OCI-LY7 (cell line): ENCODE measurements at regions not wholly inside any gene's neighbourhood (a gene's known extent, or its start where the extent isn't known, plus 50 kb on each side); places are given as distances from the start of the nearest gene placed in this dataset.

ENCODE experiments used
- BruUV-seq: library from RNA; stranded (reverse); fragments of 400-500 nt; replicated peaks from 2 replicates; lab custom pipeline; 2021; lab: Mats Ljungman, UMichigan
- CTCF ChIA-PET: fragments of 300-600 bp; sonication (Branson Sonifier 250); formaldehyde crosslinking; loops from one replicate; lab custom pipeline; 2022; ENCODE audit warnings: antibody characterized with exemption; ENCODE audit not compliant: unreplicated experiment; lab: Charles Lee
- POLR2A ChIA-PET: fragments of 300-600 bp; sonication (Branson Sonifier 250); formaldehyde crosslinking; loops from one replicate; lab custom pipeline; 2022; ENCODE audit warnings: antibody characterized with exemption; lab: Charles Lee
- DNase-seq: peaks from one replicate; pipeline ENCODE4 v3.0.0-alpha.2; 2015; ENCODE audit warnings: low spot score
- H2AFZ ChIP-seq: fragments of 200-600 bp; sonication (generic), shearing (Covaris generic); 2 replicates; pipeline ENCODE4 v1.6.1; 2014; ENCODE audit warnings: mild to moderate bottlenecking, antibody characterized with exemption, low read length, moderate library complexity
- H3K27ac ChIP-seq: fragments of 200-600 bp; sonication (generic); 2 replicates; pipeline ENCODE4 v1.5.1; 2014; ENCODE audit warnings: mixed run types, low read depth, mild to moderate bottlenecking, moderate library complexity, low read length, inconsistent platforms; ENCODE audit not compliant: poor library complexity, severe bottlenecking
- H3K36me3 ChIP-seq: fragments of 200-600 bp; sonication (generic); 2 replicates; pipeline ENCODE4 v1.6.1; 2014; ENCODE audit warnings: mild to moderate bottlenecking, antibody characterized with exemption, low read length, moderate library complexity, mixed read lengths; ENCODE audit not compliant: insufficient read depth
- H3K4me1 ChIP-seq: fragments of 200-600 bp; sonication (generic); 2 replicates; pipeline ENCODE4 v1.5.1; 2014; ENCODE audit warnings: mild to moderate bottlenecking, low read length; ENCODE audit not compliant: insufficient read depth, poor library complexity, severe bottlenecking
- H3K4me2 ChIP-seq: fragments of 200-600 bp; sonication (generic); 2 replicates; pipeline ENCODE4 v1.6.1; 2014; ENCODE audit warnings: mild to moderate bottlenecking, low read length
- H3K4me3 ChIP-seq: fragments of 200-600 bp; sonication (generic); 2 replicates; pipeline ENCODE4 v1.5.1; 2014; ENCODE audit warnings: mild to moderate bottlenecking, low read depth, low read length; ENCODE audit not compliant: poor library complexity, severe bottlenecking
- H3K79me2 ChIP-seq: fragments of 200-600 bp; sonication (generic); 2 replicates; pipeline ENCODE4 v1.6.1; 2016; ENCODE audit warnings: low read depth, mild to moderate bottlenecking, low read length, moderate library complexity, mixed read lengths; ENCODE audit not compliant: insufficient read depth
- H3K9me2 ChIP-seq: fragments of 200-600 bp; sonication (generic); 2 replicates; pipeline ENCODE4 v1.6.1; 2016; ENCODE audit warnings: mild to moderate bottlenecking, low read length, mixed read lengths; ENCODE audit not compliant: insufficient read depth
- H3K9me3 ChIP-seq: fragments of 200-600 bp; sonication (generic); 2 replicates; pipeline ENCODE4 v1.6.1; 2014; ENCODE audit warnings: mild to moderate bottlenecking, mixed run types, low read length, mixed read lengths
- H4K20me1 ChIP-seq: fragments of 200-600 bp; sonication (generic); 2 replicates; pipeline ENCODE4 v1.6.1; 2014; ENCODE audit warnings: mild to moderate bottlenecking, antibody characterized with exemption, low read length, moderate library complexity, mixed read lengths; ENCODE audit not compliant: insufficient read depth
- EZH2phosphoT487 ChIP-seq: fragments of 200-600 bp; sonication (generic); IDR thresholded peaks from 2 replicates; pipeline ENCODE4 v1.6.1; 2018; ENCODE audit warnings: low read depth, borderline replicate concordance, mild to moderate bottlenecking, mixed run types, antibody characterized with exemption, low read length, moderate library complexity, mixed read lengths
- intact Hi-C: fragments of 100-400 bp; cut with micrococcal nuclease; formaldehyde crosslinking; loops from one replicate; pipeline ENCODE4 v1.10.0; 2022; ENCODE audit not compliant: unreplicated experiment
- TF ChIP-seq, protein P1 (sequence below): fragments of 200-600 bp; sonication (generic); conservative IDR thresholded peaks from 2 replicates; pipeline ENCODE4 v1.5.1; 2014; ENCODE audit warnings: mild to moderate bottlenecking, antibody characterized with exemption, low read length, moderate library complexity, mixed read lengths

DNA sequence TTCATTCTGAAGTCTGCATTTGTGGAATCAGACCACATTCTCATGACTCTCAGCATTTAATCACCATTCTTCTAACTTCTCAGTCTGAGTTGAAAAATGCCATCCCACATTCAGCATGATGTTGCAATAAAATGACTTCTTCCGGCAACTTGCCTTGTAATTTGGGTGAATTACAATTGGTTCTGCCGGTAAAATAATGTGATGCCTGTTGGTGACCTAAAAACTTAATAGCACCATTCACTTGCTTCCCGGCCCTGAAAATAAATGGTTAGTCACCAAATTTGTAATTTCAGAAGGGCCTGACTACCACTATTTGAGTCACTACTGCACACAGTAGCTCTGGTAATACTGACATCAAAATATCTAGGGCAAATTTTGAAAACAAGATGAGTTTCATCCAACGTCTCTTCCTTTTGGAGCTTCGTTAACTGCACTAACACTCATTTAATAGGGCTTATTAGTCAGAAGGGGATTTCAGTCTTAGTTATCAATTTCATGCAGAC, 637.1 kb upstream of the CHAC2 start:
- Histone ChIP-seq H3K4me3 (no peak overlapping the region), H4K20me1 (no peaks in the 10 kb centered on the region), H3K79me2 (no peaks in the 10 kb centered on the region), H3K27ac (no peak overlapping the region), H3K4me1 (no peaks in the 10 kb centered on the region), H3K9me2 (no peaks in the 10 kb centered on the region), H2AFZ (no peak overlapping the region), H3K36me3 (no peaks in the 10 kb centered on the region), H3K9me3 (no peaks in the 10 kb centered on the region), H3K4me2 (no peak overlapping the region)
- DNase-seq = no peak
- ChIA-PET CTCF (no interaction called here), POLR2A (no interaction called here)
- intact Hi-C loops = no loop called here
- BruUV-seq = no TSS peak
- TF ChIP-seq, protein P1, sequence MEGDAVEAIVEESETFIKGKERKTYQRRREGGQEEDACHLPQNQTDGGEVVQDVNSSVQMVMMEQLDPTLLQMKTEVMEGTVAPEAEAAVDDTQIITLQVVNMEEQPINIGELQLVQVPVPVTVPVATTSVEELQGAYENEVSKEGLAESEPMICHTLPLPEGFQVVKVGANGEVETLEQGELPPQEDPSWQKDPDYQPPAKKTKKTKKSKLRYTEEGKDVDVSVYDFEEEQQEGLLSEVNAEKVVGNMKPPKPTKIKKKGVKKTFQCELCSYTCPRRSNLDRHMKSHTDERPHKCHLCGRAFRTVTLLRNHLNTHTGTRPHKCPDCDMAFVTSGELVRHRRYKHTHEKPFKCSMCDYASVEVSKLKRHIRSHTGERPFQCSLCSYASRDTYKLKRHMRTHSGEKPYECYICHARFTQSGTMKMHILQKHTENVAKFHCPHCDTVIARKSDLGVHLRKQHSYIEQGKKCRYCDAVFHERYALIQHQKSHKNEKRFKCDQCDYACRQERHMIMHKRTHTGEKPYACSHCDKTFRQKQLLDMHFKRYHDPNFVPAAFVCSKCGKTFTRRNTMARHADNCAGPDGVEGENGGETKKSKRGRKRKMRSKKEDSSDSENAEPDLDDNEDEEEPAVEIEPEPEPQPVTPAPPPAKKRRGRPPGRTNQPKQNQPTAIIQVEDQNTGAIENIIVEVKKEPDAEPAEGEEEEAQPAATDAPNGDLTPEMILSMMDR = no peak
- TF ChIP-seq EZH2phosphoT487 = no peak

DNA sequence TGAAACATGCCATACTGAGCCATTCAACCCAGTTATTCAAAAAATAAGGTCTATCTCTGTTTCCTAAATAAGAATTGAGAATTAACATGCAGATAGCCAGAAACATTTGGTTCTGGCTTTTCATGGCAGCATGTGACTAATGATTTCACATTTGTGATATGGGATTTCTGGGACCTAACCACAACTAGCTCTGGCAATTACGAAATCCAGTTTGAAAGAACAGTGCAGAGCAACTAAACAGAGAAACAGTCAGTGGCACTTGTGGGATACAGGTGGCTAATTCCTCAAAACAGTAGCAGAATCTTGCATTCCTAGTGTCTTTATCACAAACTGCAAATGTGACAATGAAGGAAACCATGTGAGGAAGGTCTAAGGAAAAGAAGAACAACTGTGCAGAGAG, 637.8 kb upstream of the CHAC2 start:
- Histone ChIP-seq H3K4me1 (no peaks in the 10 kb centered on the region), H3K27ac (no peak overlapping the region), H2AFZ (no peak overlapping the region), H3K9me3 (no peaks in the 10 kb centered on the region), H4K20me1 (no peaks in the 10 kb centered on the region), H3K4me2 (no peak overlapping the region), H3K9me2 (no peaks in the 10 kb centered on the region), H3K4me3 (no peak overlapping the region), H3K36me3 (no peaks in the 10 kb centered on the region), H3K79me2 (no peaks in the 10 kb centered on the region)
- CTCF ChIA-PET = no interaction called here
- intact Hi-C loops = no loop called here
- TF ChIP-seq EZH2phosphoT487 = no peak
- TF ChIP-seq, protein P1 = no peak
- POLR2A ChIA-PET = no interaction called here
- no TSS peak for BruUV-seq
- no peak for DNase-seq

DNA sequence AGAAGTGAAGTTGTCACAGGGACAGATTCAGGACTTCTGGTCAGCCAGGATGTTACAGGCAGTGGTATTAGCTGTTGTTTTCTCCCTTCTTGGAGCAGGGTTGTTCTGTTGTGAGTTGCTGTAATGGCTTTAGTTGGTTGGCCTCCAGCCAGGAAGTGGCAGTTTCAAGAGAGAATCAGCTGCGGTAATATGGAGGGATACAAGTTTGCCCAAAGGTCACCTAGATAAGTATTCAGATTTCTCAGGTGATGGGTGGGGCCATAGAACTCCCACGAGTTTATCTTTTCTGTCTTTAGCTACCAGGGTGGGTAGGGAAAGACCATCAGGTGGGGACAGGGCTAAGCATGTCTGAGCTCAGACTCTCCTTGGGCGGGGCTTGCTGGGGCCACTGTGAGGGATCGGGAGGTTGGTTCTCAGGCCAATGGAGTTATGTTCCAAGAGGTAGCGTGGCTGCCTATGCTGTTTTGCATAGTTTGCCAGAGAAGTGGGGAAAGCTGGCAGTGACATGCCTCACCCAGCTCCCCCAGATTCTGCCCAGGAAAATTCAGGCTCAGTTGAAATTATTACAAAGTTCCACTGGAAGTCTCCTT, 640.4 kb upstream of the CHAC2 start:
- no peak for TF ChIP-seq EZH2phosphoT487
- TF ChIP-seq, protein P1 = no peak
- ChIA-PET POLR2A (no interaction called here), CTCF (no interaction called here)
- Histone ChIP-seq H2AFZ (no peak overlapping the region), H3K4me1 (no peaks in the 10 kb centered on the region), H3K4me2 (no peak overlapping the region), H3K36me3 (no peaks in the 10 kb centered on the region), H4K20me1 (no peaks in the 10 kb centered on the region), H3K9me3 (no peaks in the 10 kb centered on the region), H3K27ac (no peak overlapping the region), H3K79me2 (no peaks in the 10 kb centered on the region), H3K4me3 (no peak overlapping the region), H3K9me2 (no peaks in the 10 kb centered on the region)
- BruUV-seq = no TSS peak
- no peak for DNase-seq
- intact Hi-C loops = no loop called here
